ENCODE measurements at regions not wholly inside any gene's neighbourhood (a gene's known extent, or its start where the extent isn't known, plus 50 kb on each side); places are given as distances from the start of the nearest gene placed in this dataset.

- POLR2A ChIA-PET (ENCODE audit: partially characterized antibody): no interaction called here
- Mint-ChIP-seq H3K4me1 (no peaks in the 10 kb centered on the region), H3K9me3 (peaks cover 0 to 3% (median 0%) of the 10 kb centered on the region in 8 donors), H3K4me3 (no peak overlapping the region), H3K36me3 (no peaks in the 10 kb centered on the region), H3K27me3 (peaks cover 2 to 11% of the 10 kb centered on the region in 2 donors), H3K27ac (no peak overlapping the region)
- no peak overlapping the region for H3K4me3 ChIP-seq (ENCODE audit: low read length in 2 of 2)
- no peaks in the 10 kb centered on the region for H3K4me1 ChIP-seq (ENCODE audit: insufficient read depth, low read length)
- H3K27ac ChIP-seq (ENCODE audit: low read depth, low read length): no peak overlapping the region
- H3K9me3 ChIP-seq (ENCODE audit: control insufficient read depth in 1 of 2, low read length in 2 of 2): no peaks in the 10 kb centered on the region
- no peaks in the 10 kb centered on the region for H3K36me3 ChIP-seq (ENCODE audit: insufficient read depth, low read length)
- CTCF ChIA-PET (ENCODE audit: partially characterized antibody): no interaction called here
- DNase-seq: no peak
- intact Hi-C loops (cut with micrococcal nuclease): no loop called here
- H3K27me3 ChIP-seq (ENCODE audit: insufficient read depth, low read length): no peaks in the 10 kb centered on the region
These were observed 74.0 kb upstream of the ADGRF1 start for GRCh38 chr6:47116086-47116485.

- no peaks in the 10 kb centered on the region for H3K4me1 Mint-ChIP-seq
- ChIA-PET CTCF (ENCODE audit: partially characterized antibody) (no interaction called here), POLR2A (ENCODE audit: partially characterized antibody) (no interaction called here)
- Histone ChIP-seq H3K36me3 (ENCODE audit: insufficient read depth, low read length) (no peaks in the 10 kb centered on the region), H3K4me3 (ENCODE audit: low read length in 2 of 2) (no peak overlapping the region), H3K9me3 (ENCODE audit: control insufficient read depth in 1 of 2, low read length in 2 of 2) (no peaks in the 10 kb centered on the region), H3K27me3 (ENCODE audit: insufficient read depth, low read length) (no peaks in the 10 kb centered on the region), H3K4me1 (ENCODE audit: insufficient read depth, low read length) (no peaks in the 10 kb centered on the region), H3K27ac (ENCODE audit: low read depth, low read length) (no peak overlapping the region)
- intact Hi-C loops (cut with micrococcal nuclease): no loop called here
- peaks cover 0 to 3% (median 0%) of the 10 kb centered on the region in 8 donors for H3K9me3 Mint-ChIP-seq
- no peaks in the 10 kb centered on the region for H3K36me3 Mint-ChIP-seq
- peaks cover 2 to 10% of the 10 kb centered on the region in 2 donors for H3K27me3 Mint-ChIP-seq
- H3K27ac Mint-ChIP-seq: no peak overlapping the region
- no peak for DNase-seq
- H3K4me3 Mint-ChIP-seq: no peak overlapping the region
These were observed 72.3 kb upstream of the ADGRF1 start for GRCh38 chr6:47114460-47114859.

- Mint-ChIP-seq H3K4me1 (no peaks in the 10 kb centered on the region), H3K27me3 (peaks cover 2 to 8% of the 10 kb centered on the region in 2 donors), H3K36me3 (no peaks in the 10 kb centered on the region), H3K4me3 (no peak overlapping the region), H3K27ac (no peak overlapping the region), H3K9me3 (no peaks in the 10 kb centered on the region)
- intact Hi-C loops (cut with micrococcal nuclease): no loop called here
- H3K36me3 ChIP-seq (ENCODE audit: insufficient read depth, low read length): no peaks in the 10 kb centered on the region
- no peak overlapping the region for H3K27ac ChIP-seq (ENCODE audit: low read depth, low read length)
- CTCF ChIA-PET (ENCODE audit: partially characterized antibody): no interaction called here
- POLR2A ChIA-PET (ENCODE audit: partially characterized antibody): no interaction called here
- no peak for DNase-seq
- H3K27me3 ChIP-seq (ENCODE audit: insufficient read depth, low read length): no peaks in the 10 kb centered on the region
- no peaks in the 10 kb centered on the region for H3K4me1 ChIP-seq (ENCODE audit: insufficient read depth, low read length)
- H3K9me3 ChIP-seq (ENCODE audit: control insufficient read depth in 1 of 2, low read length in 2 of 2): no peaks in the 10 kb centered on the region
- H3K4me3 ChIP-seq (ENCODE audit: low read length in 2 of 2): no peak overlapping the region
These were observed 70.2 kb upstream of the ADGRF1 start for GRCh38 chr6:47112317-47112716.

GRCh38 chr6:47111685-47112084, 69.6 kb upstream of the ADGRF1 start:
- DNase-seq: no peak
- H3K4me3 Mint-ChIP-seq: no peak overlapping the region
- ChIA-PET POLR2A (ENCODE audit: partially characterized antibody) (no interaction called here), CTCF (ENCODE audit: partially characterized antibody) (no interaction called here)
- Histone ChIP-seq H3K4me1 (ENCODE audit: insufficient read depth, low read length) (no peaks in the 10 kb centered on the region), H3K27me3 (ENCODE audit: insufficient read depth, low read length) (no peaks in the 10 kb centered on the region), H3K9me3 (ENCODE audit: control insufficient read depth in 1 of 2, low read length in 2 of 2) (no peaks in the 10 kb centered on the region), H3K36me3 (ENCODE audit: insufficient read depth, low read length) (no peaks in the 10 kb centered on the region), H3K27ac (ENCODE audit: low read depth, low read length) (no peak overlapping the region), H3K4me3 (ENCODE audit: low read length in 2 of 2) (no peak overlapping the region)
- H3K36me3 Mint-ChIP-seq: no peaks in the 10 kb centered on the region
- no peak overlapping the region for H3K27ac Mint-ChIP-seq
- H3K27me3 Mint-ChIP-seq: peaks cover 2 to 8% of the 10 kb centered on the region in 2 donors
- intact Hi-C loops (cut with micrococcal nuclease): no loop called here
- no peaks in the 10 kb centered on the region for H3K9me3 Mint-ChIP-seq
- no peaks in the 10 kb centered on the region for H3K4me1 Mint-ChIP-seq

GRCh38 chr6:47109281-47109680, 67.1 kb upstream of the ADGRF1 start:
- DNase-seq: no peak
- no peak overlapping the region for H3K4me3 ChIP-seq (ENCODE audit: low read length in 2 of 2)
- CTCF ChIA-PET (ENCODE audit: partially characterized antibody): no interaction called here
- no peak overlapping the region for H3K27ac Mint-ChIP-seq
- H3K4me3 Mint-ChIP-seq: no peak overlapping the region
- no peaks in the 10 kb centered on the region for H3K36me3 ChIP-seq (ENCODE audit: insufficient read depth, low read length)
- no peaks in the 10 kb centered on the region for H3K9me3 ChIP-seq (ENCODE audit: control insufficient read depth in 1 of 2, low read length in 2 of 2)
- H3K4me1 Mint-ChIP-seq: no peaks in the 10 kb centered on the region
- H3K4me1 ChIP-seq (ENCODE audit: insufficient read depth, low read length): no peaks in the 10 kb centered on the region
- no peak overlapping the region for H3K27ac ChIP-seq (ENCODE audit: low read depth, low read length)
- H3K9me3 Mint-ChIP-seq: no peaks in the 10 kb centered on the region
- intact Hi-C loops (cut with micrococcal nuclease): no loop called here
- H3K27me3 Mint-ChIP-seq: peaks cover 2 to 6% of the 10 kb centered on the region in 2 donors
- no peaks in the 10 kb centered on the region for H3K27me3 ChIP-seq (ENCODE audit: insufficient read depth, low read length)
- no peaks in the 10 kb centered on the region for H3K36me3 Mint-ChIP-seq
- POLR2A ChIA-PET (ENCODE audit: partially characterized antibody): no interaction called here

DNA sequence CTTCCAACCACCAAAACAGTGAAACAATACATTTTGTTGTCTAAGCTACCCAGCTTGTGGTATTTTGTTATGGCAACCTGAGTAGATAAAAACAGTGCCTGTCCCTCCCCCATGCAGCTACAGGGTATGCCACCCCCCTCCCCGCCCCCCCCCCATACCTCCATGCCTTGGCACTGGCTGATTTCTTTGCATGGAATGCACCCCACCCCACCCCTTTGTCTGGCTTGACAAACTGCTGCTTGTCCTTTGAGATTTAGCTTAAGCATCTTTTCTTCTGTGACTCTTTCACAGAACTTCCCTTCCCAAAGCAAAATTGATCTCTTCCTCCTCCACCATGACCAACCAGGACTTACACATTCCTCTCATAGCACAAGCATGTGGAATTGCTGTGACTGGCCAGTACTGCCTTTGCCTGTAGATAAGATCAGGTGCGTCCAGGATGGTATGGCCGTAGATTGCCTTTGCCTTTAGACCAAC, 64.6 kb upstream of the ADGRF1 start:
- peaks cover 0 to 2% of the 10 kb centered on the region in 2 donors for H3K27me3 Mint-ChIP-seq
- no peaks in the 10 kb centered on the region for H3K4me1 Mint-ChIP-seq
- H3K27ac Mint-ChIP-seq: no peak overlapping the region
- POLR2A ChIA-PET (ENCODE audit: partially characterized antibody): no interaction called here
- no peaks in the 10 kb centered on the region for H3K36me3 Mint-ChIP-seq
- Histone ChIP-seq H3K27ac (ENCODE audit: low read depth, low read length) (no peak overlapping the region), H3K4me3 (ENCODE audit: low read length in 2 of 2) (no peak overlapping the region), H3K36me3 (ENCODE audit: insufficient read depth, low read length) (no peaks in the 10 kb centered on the region), H3K4me1 (ENCODE audit: insufficient read depth, low read length) (no peaks in the 10 kb centered on the region), H3K9me3 (ENCODE audit: control insufficient read depth in 1 of 2, low read length in 2 of 2) (no peaks in the 10 kb centered on the region), H3K27me3 (ENCODE audit: insufficient read depth, low read length) (no peaks in the 10 kb centered on the region)
- DNase-seq: no peak
- H3K9me3 Mint-ChIP-seq: no peaks in the 10 kb centered on the region
- H3K4me3 Mint-ChIP-seq: no peak overlapping the region
- CTCF ChIA-PET (ENCODE audit: partially characterized antibody): interaction anchor here (1.5 kb wide), 1 partner anchor 9 kb away, joined by 4 read pairs; no protein-coding TSS in a partner anchor
- intact Hi-C loops (cut with micrococcal nuclease): no loop called here

DNA sequence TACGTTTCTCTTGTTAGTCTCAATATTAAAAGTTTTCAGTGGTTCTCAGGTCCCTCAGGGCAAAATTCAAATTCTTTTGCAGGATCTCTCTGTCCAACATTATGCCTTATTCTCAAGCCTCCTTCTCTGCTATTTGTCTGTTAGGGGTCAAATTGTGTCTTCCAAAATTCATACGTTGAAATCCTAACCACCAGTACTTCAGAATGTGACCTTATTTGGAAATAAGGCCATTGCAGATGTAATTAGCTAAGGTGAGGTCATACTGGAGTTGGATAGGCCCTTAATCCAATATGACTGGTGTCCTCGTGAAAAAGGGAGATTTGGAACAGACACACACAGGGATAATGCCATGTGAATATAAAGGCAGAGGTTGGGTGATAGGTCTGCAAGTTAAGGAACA, 64.1 kb upstream of the ADGRF1 start:
- Histone ChIP-seq H3K27ac (ENCODE audit: low read depth, low read length) (no peak overlapping the region), H3K9me3 (ENCODE audit: control insufficient read depth in 1 of 2, low read length in 2 of 2) (no peaks in the 10 kb centered on the region), H3K36me3 (ENCODE audit: insufficient read depth, low read length) (no peaks in the 10 kb centered on the region), H3K4me3 (ENCODE audit: low read length in 2 of 2) (no peak overlapping the region), H3K4me1 (ENCODE audit: insufficient read depth, low read length) (no peaks in the 10 kb centered on the region), H3K27me3 (ENCODE audit: insufficient read depth, low read length) (no peaks in the 10 kb centered on the region)
- ChIA-PET POLR2A (ENCODE audit: partially characterized antibody) (no interaction called here), CTCF (ENCODE audit: partially characterized antibody) (interaction anchor here (1.5 kb wide), 1 partner anchor 9 kb away, joined by 4 read pairs; no protein-coding TSS in a partner anchor)
- no peak for DNase-seq
- Mint-ChIP-seq H3K4me3 (no peak overlapping the region), H3K4me1 (no peaks in the 10 kb centered on the region), H3K27me3 (peaks cover 0 to 2% of the 10 kb centered on the region in 2 donors), H3K27ac (no peak overlapping the region), H3K36me3 (no peaks in the 10 kb centered on the region), H3K9me3 (no peaks in the 10 kb centered on the region)
- intact Hi-C loops (cut with micrococcal nuclease): no loop called here

Data from CD4-positive, alpha-beta memory T cell (primary cell).